NB4 (cell line): ENCODE measurements at regions not wholly inside any gene's neighbourhood (a gene's known extent, or its start where the extent isn't known, plus 50 kb on each side); places are given as distances from the start of the nearest gene placed in this dataset.

Experiments used
- POLR2A ChIP-seq: IDR thresholded peaks from 2 replicates; pipeline ENCODE4 v1.6.1; 2011; ENCODE audit warnings: mild to moderate bottlenecking; ENCODE audit not compliant: insufficient read length; ENCODE audit errors: extremely low read depth
- TF ChIP-seq, protein P1 (sequence below): IDR thresholded peaks from one replicate; pipeline ENCODE4 v1.5.1; 2012; ENCODE audit warnings: low read depth, low read length

DNA sequence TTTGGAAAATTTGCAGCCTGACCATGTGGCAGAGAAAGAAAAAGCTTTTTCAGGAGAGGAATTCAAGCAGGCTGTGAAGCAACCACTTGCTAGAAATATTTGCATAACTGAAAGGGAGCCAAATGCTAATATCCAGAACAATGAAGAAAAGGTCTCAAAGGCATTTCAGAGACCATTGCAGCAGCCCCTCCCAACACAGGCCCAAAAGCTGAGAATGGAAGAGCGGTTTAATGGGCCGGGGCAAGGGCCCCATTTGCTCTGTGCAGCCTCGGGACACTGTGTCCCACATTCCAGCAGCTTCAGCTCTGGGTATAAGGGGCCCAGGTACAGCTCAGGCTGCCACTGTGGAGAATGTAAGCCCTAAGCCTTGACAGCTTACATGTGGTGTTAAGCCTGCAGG lies 918.1 kb upstream of the POT1 start:
- TF ChIP-seq, protein P1, sequence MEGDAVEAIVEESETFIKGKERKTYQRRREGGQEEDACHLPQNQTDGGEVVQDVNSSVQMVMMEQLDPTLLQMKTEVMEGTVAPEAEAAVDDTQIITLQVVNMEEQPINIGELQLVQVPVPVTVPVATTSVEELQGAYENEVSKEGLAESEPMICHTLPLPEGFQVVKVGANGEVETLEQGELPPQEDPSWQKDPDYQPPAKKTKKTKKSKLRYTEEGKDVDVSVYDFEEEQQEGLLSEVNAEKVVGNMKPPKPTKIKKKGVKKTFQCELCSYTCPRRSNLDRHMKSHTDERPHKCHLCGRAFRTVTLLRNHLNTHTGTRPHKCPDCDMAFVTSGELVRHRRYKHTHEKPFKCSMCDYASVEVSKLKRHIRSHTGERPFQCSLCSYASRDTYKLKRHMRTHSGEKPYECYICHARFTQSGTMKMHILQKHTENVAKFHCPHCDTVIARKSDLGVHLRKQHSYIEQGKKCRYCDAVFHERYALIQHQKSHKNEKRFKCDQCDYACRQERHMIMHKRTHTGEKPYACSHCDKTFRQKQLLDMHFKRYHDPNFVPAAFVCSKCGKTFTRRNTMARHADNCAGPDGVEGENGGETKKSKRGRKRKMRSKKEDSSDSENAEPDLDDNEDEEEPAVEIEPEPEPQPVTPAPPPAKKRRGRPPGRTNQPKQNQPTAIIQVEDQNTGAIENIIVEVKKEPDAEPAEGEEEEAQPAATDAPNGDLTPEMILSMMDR: no peak
- TF ChIP-seq POLR2A: no peak
